NCI-H774 (cell line): ENCODE measurements at regions not wholly inside any gene's neighbourhood (a gene's known extent, or its start where the extent isn't known, plus 50 kb on each side); places are given as distances from the start of the nearest gene placed in this dataset.
"Not testable (repeated sequence)": the region's sequence is repeated elsewhere in the genome, so short reads cannot be mapped to it uniquely, and the experiment has no call there.

Experiments used
- DNase-seq: peaks from one replicate; lab custom pipeline; 2025; lab: John Stamatoyannopoulos, UW

DNA sequence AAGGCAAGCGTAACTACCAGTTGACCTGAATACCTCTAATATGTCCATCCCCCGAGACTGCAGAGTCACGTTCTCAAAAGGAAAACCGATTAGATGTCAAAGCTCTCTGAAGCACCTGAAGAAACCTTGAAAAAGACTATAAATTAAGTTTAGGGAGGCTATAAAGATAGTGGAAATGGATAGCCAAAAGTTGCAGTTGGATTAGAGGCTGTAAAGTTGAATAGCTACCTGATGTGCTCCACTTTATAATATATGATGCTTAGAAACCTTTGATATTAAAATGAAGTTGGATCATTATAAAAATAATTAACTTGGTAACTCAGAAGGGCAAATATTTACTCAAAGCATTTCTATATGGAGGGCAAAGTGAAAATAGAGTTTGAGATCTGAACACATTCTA is 506.6 kb upstream of the AGA start:
- DNase-seq = no peak

DNA sequence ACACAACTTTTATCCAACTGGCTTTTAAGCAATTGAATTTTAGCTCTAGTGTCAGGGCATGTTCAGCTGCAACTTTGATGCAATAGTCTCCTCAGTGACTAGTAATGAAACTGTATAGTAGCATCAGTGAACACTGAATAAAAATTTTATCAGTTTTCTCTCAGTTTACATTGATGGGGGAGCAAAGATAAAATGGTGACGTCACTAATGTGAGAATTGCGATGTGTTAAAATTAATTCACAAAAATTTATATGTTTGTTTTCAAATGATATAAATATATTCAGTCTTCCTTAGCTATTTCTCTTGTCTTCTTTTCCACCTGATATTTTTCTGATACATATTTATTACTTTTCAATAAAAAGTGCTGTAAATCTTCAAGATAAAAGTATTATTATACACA is 508.8 kb upstream of the AGA start:
- DNase-seq = no peak

DNA sequence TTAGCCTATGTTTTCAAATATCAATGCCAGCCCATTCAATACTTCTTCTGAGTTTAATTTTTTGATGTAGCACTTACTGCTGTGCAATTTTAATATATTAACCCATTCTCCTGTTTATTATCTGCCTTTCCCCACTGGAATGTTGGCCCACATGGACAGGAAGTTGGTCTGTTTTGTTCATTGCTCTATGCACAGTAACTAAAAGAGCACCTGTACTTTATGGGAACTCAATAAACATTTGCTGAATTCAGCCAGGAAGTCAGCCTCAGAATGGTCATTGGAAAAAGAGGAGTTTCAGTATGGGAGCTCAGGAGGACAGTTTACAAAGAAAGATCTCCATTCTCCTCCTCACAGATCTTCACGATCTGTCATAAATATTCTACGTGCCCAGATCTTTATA is 510.5 kb upstream of the AGA start:
- DNase-seq = no peak

DNA sequence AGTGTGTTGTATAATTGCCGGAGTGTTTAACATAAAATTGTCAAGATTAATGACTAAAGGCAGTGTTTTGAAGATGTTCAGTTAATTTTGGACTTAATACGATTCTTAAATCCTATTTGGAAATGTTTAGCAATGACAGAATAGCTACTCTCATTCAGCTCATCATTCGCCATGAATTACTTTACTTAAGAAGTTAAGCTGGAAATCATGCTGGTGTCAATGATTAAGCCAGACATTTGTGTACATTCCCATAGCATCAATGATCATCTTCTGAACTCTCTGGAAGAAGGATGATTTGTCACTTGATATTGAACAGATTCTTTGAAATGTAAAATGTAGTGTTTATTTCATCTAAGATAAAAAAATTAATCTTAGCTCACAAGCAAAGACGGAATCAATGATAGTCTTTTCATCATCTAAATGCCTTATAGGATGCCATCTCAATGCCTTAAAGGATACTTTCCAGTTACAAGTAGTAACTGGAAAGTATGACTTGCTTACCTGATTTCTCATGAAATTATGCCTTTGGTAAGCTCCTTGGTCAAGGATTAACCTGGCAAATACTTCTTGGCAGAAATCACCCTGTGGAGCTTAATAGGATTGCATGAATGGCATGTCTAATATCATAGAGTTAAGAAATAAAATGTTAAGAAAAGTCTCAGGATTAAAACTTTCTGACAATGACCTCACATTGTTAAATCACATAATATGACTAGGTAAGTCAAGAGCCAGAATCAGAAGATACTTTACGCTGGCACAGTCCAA is 515.5 kb upstream of the AGA start:
- DNase-seq = no peak

DNA sequence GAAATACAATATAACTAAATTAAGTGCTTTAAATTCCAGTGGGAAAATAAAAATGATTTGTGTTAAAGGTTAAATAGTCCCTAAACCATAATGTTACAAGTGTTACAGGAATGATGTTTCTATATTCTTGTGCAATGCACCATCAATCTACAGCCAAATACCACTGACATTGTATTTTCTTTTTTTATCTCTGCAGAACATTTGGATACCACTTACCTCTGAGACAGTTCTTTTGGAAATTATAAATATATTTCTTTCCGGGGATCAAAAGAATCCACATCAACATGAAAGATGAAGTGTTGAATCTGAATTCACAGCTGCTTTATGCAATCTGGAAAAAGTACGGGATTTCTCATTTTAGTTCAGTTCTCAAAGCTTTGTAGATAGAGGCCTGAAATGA is 518.3 kb upstream of the AGA start:
- DNase-seq = no peak

DNA sequence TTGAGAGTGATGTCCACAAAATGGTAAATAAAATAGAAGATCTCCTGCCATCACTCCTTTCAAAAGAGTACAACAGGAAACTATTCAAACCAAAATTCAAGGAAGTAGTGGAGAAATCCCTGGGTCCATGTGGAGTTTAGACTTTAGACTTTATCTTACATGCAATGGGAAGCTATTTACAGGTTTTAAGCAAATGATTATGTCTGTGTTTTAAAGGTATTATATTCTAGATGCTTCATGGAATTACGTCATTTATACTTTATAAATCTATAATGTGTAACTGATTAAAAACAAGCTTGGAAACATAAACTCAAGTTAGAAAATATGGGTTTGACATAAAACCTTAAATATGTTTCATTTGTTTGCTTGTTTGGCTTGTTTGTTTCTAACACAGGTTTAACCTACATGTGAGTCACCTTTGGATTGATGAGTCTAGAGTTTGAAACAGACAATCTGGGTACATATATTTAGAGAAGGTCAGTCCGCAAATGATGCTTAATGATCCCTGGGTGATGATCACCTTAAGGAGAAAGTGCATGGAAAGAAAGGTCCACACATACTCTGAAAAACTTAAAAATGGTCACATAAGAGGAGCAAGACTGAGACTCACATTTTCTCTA is 519.6 kb upstream of the AGA start:
- DNase-seq = no peak

DNA sequence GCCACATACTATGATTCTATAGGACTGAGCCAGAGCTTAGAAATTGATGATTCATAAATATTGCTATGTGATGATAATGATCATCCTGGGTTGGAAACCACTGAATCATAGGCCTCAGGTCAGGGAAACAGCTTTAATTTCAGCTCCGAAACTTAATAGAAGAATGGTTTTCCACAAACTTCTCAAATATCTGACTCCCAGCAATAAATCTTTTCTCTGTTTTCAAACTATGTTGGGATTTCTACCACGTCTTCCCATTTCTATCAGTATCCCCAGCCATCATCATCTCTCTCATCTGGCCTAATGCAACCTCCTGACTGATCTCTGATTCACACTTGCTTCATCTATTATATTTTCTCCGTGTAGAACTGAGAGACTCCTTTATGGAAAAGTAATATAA is 521.8 kb upstream of the AGA start:
- no peak for DNase-seq

DNA sequence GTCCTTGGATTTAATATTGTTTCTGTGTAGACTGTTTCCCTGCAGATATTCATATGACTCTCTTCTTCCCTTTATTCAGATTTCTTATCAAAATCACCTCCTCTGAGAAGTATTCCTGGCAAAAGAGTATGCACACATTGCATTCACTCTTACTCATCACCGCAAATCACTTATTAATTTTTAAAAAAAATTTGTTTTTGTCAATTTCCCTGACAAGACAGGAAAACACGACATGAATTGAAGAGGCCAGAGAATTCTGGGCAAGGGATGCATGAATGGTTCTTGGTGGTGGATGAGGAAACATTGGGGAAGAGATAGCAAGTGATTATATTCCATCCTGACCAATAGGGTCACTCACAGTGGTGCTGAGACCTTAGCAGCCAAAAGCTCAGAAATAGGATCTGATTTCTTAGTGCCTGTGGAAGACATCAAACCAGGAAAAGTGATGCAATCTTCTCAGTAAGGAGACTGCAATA is 522.5 kb upstream of the AGA start:
- DNase-seq = no peak

DNA sequence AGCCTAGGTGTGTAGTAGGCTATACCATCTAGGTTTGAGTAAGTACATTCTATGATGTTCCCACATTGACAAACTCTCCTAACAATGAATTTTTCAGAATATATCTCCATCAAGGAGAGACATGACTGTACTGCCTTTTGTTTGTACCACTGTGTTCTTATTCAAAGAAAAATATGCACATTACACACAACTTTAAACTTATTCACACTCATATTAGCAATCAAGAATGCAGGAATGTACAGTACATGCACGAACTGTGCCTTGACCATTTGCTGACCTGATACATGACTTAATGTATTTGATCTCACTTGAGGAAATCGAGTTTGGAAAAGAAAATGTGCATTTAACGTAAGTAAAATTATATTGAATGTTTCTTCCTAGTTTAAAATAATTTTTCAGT is 525.1 kb upstream of the AGA start:
- DNase-seq = no peak

DNA sequence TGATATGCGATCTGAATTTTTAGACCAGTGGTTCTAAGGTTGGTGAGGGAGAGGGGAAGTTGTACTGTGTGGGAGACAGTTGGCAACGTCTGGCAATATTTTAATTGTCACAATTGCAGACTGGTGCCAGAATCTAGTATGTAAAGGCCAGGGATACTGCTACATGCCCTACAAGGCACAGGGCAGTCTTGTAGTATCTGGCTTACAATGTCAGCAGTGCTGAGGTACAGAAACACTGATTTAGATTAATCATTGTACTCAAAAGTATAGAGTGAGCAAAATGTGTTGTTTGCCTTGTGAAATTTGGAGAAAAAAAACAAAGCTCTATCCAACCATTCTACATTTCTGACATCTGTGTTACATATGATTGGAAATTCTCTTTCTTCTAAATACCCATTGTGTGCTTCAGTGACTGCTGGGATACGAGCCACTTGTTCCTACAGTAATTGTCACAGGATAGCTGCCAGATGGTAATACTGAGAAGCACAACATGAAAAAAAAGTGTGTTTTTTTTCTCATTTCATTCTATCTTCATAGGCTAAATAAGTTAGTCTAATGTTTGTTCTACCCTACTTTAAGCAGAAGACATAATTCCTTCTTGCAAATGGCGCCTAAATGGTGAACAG is 526.7 kb upstream of the AGA start:
- DNase-seq = no peak

DNA sequence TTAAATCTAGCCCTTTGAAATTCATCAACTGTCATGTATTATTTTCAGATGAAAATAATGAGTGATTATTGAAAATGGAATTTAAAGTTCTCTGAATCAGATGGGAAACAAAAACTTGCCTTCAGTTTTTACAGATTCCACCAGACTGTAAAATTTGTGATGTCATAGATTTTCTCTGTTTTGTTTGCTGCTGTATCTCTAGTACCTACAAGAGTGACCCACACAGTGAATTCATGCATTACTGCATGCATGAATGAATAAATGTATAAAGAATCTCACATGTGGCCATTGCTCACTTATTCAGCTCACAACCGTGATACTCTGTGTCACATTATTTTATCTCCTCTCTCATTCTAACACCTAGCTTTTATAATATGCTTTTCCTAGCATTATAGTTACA is 532.2 kb upstream of the AGA start:
- DNase-seq = no peak

DNA sequence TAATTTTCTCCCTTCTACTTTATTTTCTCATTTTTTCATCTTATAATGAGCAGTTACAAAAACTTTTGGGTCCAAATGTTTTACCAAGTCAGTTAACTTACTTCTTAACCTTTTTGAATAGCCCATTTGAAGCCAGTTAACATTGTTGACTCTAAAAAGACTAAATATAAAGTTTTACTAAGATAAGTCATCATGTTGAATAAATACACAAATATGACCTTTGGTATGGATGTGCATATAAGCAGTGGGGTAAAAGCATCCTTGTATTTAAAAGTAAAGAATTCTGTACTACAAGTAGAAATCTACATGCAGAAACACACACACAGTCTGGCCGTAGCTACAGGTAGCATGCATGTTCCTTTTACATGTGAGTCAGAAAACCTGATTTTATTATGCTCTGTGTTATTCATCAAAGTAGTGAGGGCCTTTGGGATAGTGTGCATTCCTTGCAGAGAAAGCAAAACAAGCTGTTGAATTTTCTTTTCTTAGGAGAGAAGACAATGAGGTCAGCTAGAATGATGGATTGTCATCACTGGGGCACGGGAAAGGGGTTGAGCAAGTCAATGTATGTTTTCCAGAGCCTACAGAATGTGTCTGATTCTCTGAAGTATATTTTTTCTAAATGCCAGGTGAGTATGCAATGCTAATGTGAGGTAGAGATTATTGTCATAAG is 533.2 kb upstream of the AGA start:
- DNase-seq = no peak

DNA sequence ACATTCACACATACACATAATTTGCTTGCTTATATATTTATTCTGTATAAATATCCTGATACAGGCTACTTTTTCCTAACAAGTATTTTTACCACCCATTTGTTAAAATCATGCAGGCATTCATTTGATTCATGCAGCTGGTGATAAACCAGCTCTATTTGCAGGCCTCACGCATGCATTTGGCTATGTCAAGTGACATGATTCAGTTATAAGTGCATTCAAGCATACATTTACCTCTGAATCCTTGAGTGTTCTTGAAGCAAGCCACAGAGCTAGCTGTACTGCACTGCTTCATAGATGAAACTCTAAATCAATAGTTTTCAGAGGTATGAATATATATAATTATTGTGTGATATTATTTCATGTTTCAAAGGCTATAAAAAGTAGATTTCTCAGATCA is 544.0 kb upstream of the AGA start:
- DNase-seq = no peak

DNA sequence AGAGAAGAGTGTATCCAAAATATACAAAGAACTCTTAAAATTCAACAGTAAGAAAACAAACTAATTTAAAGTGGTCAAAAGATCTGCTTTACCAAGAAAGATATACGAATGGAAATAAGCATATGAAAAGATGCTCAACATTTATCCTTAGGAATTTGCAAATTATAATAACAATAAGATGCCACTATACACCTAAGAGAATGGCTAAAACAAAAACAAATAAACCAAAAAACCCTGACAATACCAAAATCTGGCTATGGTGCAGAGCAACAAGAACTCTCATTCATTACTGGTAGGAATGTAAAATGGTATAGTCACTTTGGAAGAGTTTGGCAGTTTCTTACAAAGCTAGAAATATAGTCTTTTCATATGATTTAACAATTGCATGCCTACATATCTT is 545.7 kb upstream of the AGA start:
- no peak for DNase-seq

DNA sequence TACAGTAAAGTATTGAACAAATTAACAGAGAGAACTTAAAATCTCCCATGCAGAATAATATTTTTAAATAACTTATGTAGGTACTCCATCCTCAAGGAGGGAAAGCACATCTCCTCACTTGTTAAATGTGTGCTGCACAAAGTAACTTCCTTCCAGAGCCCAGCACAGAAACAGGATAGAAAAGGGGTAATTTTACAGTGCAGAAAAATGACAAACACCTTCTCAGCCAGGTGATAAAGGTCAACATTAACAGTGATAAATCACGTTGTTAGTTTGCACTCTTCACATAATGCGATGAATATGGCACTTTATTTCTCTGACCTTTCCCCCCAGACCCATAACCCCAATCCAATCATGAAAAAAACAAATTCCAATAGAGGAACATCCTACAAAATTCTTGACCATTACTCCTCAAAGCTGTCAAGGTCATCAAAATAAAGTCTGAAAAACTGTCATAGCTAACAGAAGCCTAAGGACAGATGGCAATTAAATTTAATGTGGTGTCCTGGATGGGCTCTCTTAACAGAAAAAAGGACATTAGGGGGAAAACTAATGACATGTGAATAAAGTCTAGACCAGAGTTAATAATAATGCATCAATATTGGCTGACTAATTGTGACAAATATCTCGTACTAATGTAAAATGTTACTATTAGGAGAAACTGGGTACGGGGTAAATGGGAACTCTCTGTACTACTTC is 547.4 kb upstream of the AGA start:
- DNase-seq = no peak

DNA sequence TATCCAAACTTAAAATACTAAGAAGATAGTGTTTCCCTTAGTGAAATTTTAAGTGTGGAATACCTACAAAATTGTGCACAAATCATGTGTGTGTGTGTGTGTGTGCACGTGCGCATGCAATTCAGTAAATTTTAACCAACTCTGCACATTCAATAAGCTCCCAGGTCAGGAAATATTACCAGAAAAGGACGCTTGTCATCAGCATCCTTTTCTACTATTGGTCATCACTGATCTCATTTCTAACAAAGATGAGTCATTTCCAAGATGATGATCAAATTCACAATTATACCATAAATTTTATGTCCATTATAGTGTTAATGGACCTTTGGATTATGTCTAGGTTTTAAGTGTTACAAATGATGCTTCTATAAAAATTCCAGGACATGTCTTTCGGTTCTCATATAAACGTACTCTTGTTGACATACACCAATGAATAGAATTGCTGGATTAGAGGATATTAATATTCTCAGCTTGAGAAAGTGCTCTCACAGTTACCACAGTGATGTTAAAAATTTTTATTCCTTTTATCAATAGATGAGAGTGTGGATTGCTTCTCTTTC is 560.9 kb upstream of the AGA start:
- no peak for DNase-seq

DNA sequence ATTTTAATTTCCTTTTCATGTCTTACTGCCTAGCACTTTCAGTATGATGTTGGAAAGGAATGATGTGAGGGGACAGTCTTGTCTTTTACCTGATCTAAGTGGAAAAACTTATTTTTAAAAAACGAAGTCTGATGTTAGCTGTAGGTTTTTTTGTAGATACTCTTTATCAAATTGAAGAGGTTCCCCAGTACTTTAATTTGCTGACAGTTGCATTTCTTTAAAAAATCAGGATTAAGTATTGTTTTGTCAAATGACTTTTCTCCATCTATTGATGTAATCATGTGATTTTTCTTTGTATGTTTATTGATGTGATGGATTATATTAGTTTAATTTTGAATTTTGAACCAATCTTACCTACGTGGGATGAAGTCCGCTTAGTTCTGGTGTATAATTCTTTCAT is 568.4 kb upstream of the AGA start:
- DNase-seq = no peak

DNA sequence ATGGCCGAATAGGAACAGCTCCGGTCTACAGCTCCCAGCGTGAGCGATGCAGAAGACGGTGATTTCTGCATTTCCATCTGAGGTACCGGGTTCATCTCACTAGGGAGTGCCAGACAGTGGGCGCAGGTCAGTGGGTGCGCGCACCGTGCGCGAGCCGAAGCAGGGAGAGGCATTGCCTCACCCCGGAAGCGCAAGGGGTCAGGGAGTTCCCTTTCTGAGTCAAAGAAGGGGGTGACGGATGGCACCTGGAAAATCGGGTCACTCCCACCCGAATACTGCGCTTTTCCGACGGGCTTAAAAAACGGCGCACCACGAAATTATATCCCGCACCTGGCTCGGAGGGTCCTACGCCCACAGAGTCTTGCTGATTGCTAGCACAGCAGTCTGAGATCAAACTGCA is 572.8 kb upstream of the AGA start:
- not testable (repeated sequence) for DNase-seq

DNA sequence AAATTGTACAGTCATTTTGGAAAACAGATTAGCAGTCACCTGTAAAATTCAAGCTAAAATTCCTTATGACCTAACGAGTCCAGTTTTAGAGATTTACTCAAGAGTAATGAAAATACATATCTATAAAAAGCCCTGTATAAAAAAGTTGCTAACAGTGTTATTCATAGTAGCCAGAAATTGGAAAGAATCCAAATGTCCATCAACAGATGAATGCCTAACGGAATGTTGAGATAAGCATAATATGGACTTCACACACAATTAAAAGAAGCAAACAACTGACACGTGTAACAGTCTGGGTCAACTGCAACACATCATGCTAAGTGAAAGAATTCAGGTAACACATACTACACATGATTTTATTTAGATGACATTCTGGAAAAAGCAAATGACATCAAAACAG is 584.8 kb upstream of the AGA start:
- DNase-seq = no peak

DNA sequence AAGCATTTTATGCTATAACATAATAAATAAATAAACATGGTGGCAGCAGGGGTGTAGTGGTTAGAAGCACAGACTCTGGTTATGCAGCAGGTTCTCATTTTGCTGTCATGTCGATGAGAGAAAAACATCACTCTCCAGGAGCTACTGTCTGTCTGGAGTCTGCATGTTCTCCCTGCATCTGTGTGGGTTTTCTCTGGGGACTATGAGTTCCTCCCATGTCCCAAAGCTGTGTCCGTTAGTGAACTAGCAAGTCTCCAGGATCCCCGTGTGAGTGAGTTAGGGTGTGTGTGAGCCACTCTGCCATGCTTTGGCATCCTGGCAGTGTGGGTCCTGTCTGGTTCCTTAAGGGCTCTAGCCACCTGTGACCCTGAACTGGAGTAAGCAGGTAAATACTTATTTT is 585.6 kb upstream of the AGA start:
- DNase-seq = no peak

DNA sequence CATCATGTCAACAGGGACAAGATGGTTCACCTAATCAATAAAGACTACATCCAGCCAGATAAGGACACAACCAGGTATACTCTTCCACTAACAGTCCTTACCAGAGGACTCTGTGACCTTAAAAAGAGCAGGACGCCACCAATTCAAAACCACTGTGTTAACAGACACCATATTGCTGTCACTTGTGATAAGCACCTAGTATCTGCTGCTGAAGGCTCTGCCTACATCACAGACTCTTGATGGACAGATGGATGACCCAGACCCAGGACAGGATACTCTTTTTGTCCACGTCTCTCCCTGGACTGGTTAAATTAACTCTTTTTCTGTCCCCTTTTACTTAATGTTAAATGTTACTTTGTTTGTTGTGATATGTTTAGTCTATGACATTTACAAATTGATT is 586.2 kb upstream of the AGA start:
- DNase-seq = no peak
